Epithelial cell of esophagus (primary cell): ENCODE measurements at regions not wholly inside any gene's neighbourhood (a gene's known extent, or its start where the extent isn't known, plus 50 kb on each side); places are given as distances from the start of the nearest gene placed in this dataset.

Experiments used
- DNase-seq: peaks from one replicate; pipeline ENCODE4 v3.0.0; 2010; ENCODE audit warnings: low read depth
- H3K4me3 ChIP-seq: 2 replicates; pipeline ENCODE4 v1.5.1; 2011; ENCODE audit warnings: mild to moderate bottlenecking, low read length, control low read depth
- CTCF ChIP-seq: IDR thresholded peaks from 2 replicates; pipeline ENCODE4 v1.5.1; 2011; ENCODE audit warnings: low read depth, mild to moderate bottlenecking, low read length, control low read depth, inconsistent platforms; ENCODE audit not compliant: insufficient read depth; ENCODE audit errors: missing control alignments

GRCh38 chr4:148934926-148935578 is 492.8 kb upstream of the NR3C2 start:
- no peak overlapping the region for H3K4me3 ChIP-seq
- no peak for DNase-seq
- TF ChIP-seq CTCF = no peak

DNA sequence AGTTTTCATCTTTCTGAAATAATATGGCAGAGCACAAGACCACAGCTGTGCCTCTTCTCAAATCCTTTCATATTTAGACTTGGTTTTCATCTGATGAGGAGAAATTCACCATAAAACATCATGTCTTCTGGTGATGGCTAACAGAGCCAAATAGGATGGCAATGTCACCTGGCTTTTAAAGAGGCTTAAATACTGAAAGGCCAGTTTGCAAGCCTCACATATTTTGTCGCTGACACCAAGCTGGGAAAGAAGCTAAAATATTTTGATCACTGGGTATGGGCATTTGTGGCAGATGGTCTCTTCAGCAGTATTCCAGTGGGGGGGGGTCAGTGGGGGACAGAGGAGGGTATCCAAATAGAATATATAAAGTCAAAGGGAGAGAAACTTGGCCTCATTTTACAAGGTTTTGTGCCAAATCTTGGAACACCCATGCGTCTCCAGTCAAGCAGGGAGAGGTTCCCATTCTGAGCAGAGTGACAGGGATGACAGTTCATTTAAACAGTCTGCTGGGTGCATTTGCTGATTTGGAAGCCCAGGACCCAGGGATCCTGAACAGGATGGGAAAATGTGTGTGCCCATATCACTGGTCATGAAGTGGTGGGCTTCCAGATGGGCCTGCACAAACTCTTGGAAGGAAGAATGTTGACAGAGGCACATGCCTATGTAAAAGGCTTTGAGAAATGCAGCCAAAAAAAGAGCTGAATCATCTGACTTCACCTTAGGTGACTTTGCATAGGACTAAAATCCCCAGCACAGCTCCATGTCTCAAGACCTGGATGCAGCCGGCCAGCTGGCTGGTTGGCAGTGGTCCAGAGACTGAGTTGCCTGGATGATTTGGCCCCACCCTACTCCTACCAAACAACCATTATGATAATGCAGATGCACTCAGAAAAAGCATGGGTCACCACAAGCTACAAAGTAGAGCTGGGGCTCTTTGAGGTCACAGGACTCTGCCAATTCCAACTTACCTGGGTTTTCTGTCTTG is 484.4 kb upstream of the NR3C2 start:
- peak; percentile 60 for DNase-seq
- no peak overlapping the region for H3K4me3 ChIP-seq
- TF ChIP-seq CTCF = no peak

DNA sequence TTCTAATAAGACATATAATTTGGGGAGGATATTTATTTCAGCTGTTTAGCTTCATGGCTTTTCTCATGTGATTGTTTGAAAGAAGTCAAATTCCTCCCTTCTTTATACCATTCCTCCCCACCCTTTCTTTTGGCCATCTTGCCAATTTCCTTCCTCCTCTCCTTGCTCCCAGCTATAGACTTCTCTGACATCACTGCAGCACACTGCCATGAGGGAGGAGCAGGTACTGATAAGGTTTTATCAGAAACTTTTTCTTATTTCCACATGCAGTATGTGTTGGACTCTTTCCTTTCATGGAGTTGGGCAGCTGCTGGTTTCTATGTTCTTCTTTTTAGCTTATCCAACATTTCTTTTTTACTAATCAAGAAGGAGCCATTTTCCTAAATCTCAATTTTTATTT is 481.7 kb upstream of the NR3C2 start:
- TF ChIP-seq CTCF = no peak
- no peak overlapping the region for H3K4me3 ChIP-seq
- no peak for DNase-seq

DNA sequence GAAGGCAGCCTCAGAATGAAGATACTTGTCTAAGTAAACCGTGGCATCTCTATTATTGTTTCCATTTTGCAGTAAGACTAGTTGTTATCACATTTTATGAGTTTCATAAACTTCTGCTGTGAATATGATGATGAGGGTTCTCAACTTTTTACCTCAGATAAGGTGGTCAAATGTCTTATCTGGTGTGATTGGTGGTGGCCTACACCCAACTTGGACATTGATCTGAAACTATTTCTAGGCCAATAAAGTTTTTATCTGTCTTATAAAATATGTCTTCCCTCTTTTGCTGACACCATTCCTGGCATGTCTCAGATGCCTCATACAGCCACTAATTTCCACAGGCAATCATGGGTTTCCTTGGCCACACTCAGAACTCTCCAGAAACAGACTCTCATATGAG is 480.3 kb upstream of the NR3C2 start:
- no peak for DNase-seq
- no peak for TF ChIP-seq CTCF
- no peak overlapping the region for H3K4me3 ChIP-seq

DNA sequence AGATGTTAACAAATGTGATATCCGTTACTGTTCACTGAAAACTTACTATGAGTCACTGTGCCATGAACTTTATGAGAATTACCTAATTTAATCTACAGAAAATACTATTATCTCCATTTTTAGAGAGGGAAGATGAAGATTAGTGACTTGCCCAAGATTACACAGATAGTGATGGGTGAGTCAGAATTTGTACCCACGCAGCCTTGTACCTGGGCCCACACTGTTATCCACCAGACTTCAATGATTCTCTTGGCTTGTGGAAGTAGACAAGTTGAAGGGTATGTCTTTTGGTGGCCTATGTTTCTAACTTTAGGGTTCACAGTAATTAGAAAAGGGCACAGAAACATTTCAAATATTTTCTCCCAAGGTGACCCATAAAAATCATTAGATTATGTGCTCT is 472.5 kb upstream of the NR3C2 start:
- DNase-seq = no peak
- H3K4me3 ChIP-seq = no peak overlapping the region
- TF ChIP-seq CTCF = no peak

GRCh38 chr4:148914301-148914700 is 472.1 kb upstream of the NR3C2 start:
- no peak overlapping the region for H3K4me3 ChIP-seq
- TF ChIP-seq CTCF = no peak
- DNase-seq = no peak
